Adipocyte (in vitro differentiated cells): ENCODE measurements at regions not wholly inside any gene's neighbourhood (a gene's known extent, or its start where the extent isn't known, plus 50 kb on each side); places are given as distances from the start of the nearest gene placed in this dataset.
"Not testable (repeated sequence)": the region's sequence is repeated elsewhere in the genome, so short reads cannot be mapped to it uniquely, and the experiment has no call there.

Experiments used
- DNase-seq: peaks from one replicate; pipeline ENCODE4 v3.0.0-alpha.2; 2015; ENCODE audit warnings: low read depth
- H3K27me3 ChIP-seq: replicated peaks from 2 replicates; pipeline ENCODE4 v1.7.0; 2013; ENCODE audit warnings: mild to moderate bottlenecking, low read length, moderate library complexity; ENCODE audit not compliant: control insufficient read depth, insufficient read depth
- H3K36me3 ChIP-seq: 2 replicates; pipeline ENCODE4 v1.7.0; 2013; ENCODE audit warnings: low read length, mild to moderate bottlenecking, moderate library complexity; ENCODE audit not compliant: control insufficient read depth, insufficient read depth, severe bottlenecking
- H3K4me1 ChIP-seq: 2 replicates; pipeline ENCODE4 v1.7.0; 2013; ENCODE audit warnings: mild to moderate bottlenecking, low read length, moderate library complexity; ENCODE audit not compliant: control insufficient read depth, insufficient read depth
- H3K4me3 ChIP-seq: 2 replicates; pipeline ENCODE4 v1.7.0; 2013; ENCODE audit warnings: mild to moderate bottlenecking, low read length, moderate library complexity
- H3K9ac ChIP-seq: 2 replicates; pipeline ENCODE4 v1.7.0; 2013; ENCODE audit warnings: mild to moderate bottlenecking, low read length, moderate library complexity
- H3K9me3 ChIP-seq: 2 replicates; pipeline ENCODE4 v1.7.0; 2013; ENCODE audit warnings: mild to moderate bottlenecking, low read length, moderate library complexity; ENCODE audit not compliant: control insufficient read depth

GRCh38 chr5:90338712-90339372 lies 70.7 kb downstream of the CETN3 start:
- Histone ChIP-seq H3K36me3 (no peaks in the 10 kb centered on the region), H3K4me1 (no peaks in the 10 kb centered on the region), H3K4me3 (no peak overlapping the region), H3K9me3 (no peaks in the 10 kb centered on the region), H3K27me3 (peaks cover 1% of the 10 kb centered on the region), H3K9ac (no peak overlapping the region)
- no peak for DNase-seq

GRCh38 chr5:90337449-90338052 lies 72.0 kb downstream of the CETN3 start:
- no peak overlapping the region for H3K9ac ChIP-seq
- no peaks in the 10 kb centered on the region for H3K36me3 ChIP-seq
- no peak overlapping the region for H3K4me3 ChIP-seq
- H3K27me3 ChIP-seq = no peaks in the 10 kb centered on the region
- no peaks in the 10 kb centered on the region for H3K4me1 ChIP-seq
- DNase-seq = no peak
- H3K9me3 ChIP-seq = no peaks in the 10 kb centered on the region

GRCh38 chr5:90336752-90337151 lies 72.8 kb downstream of the CETN3 start:
- Histone ChIP-seq H3K9me3 (no peaks in the 10 kb centered on the region), H3K4me1 (no peaks in the 10 kb centered on the region), H3K27me3 (no peaks in the 10 kb centered on the region), H3K36me3 (no peaks in the 10 kb centered on the region), H3K4me3 (no peak overlapping the region), H3K9ac (no peak overlapping the region)
- no peak for DNase-seq

- Histone ChIP-seq H3K36me3 (no peaks in the 10 kb centered on the region), H3K9ac (no peak overlapping the region), H3K4me3 (no peak overlapping the region), H3K4me1 (no peaks in the 10 kb centered on the region), H3K27me3 (no peaks in the 10 kb centered on the region), H3K9me3 (no peaks in the 10 kb centered on the region)
- DNase-seq = no peak
Observed at GRCh38 chr5:90334741-90335140, 74.8 kb downstream of the CETN3 start.

- Histone ChIP-seq H3K4me1 (no peaks in the 10 kb centered on the region), H3K9ac (no peak overlapping the region), H3K36me3 (no peaks in the 10 kb centered on the region), H3K9me3 (no peaks in the 10 kb centered on the region), H3K4me3 (no peak overlapping the region), H3K27me3 (no peaks in the 10 kb centered on the region)
- no peak for DNase-seq
Observed at GRCh38 chr5:90329911-90330310, 79.6 kb downstream of the CETN3 start.

DNA sequence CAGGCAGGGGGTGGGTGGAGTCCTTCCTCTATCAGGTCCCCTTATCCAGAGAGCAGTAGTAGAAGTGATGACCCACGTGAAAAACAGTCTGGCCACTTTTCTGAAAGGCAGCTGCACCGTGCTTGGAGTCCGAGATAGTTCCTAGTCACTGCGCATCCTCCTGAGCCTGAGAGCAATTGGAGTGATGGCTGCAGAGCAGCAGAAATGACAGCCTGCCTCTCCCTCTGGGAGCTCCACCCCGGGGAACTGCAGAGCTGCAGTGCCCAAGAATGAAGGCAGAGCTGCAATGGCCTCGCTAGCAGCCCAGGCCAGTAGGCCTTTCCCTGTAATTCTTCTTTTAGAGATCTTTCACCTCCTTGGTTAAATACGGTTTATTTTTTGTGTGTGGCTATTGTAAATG lies 82.6 kb downstream of the CETN3 start:
- H3K36me3 ChIP-seq = no peaks in the 10 kb centered on the region
- peaks cover 13% of the 10 kb centered on the region for H3K9me3 ChIP-seq
- H3K9ac ChIP-seq = no peak overlapping the region
- DNase-seq = no peak
- no peaks in the 10 kb centered on the region for H3K4me1 ChIP-seq
- no peak overlapping the region for H3K4me3 ChIP-seq
- H3K27me3 ChIP-seq = no peaks in the 10 kb centered on the region

DNA sequence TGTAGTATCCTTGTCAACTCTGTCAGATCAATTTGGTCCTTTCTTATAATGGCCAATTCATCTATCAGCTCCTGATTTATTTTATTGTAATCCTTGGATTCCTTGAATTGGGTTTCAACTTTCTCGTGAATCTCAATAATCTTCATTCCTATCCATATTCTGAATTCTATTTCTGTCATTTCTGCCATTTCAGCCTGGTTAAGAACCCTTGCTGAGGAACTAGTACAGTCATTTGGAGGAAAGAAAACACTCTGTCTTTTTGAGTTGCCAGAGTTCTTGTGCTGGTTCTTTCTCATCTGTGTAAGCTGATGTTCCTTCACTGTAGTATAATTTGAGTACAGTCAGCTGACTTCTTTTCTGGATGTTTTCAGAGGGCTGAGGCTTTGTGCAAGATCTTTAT lies 84.5 kb downstream of the CETN3 start:
- H3K9me3 ChIP-seq = peaks cover 16% of the 10 kb centered on the region
- H3K4me3 ChIP-seq = no peak overlapping the region
- no peak for DNase-seq
- H3K4me1 ChIP-seq = no peaks in the 10 kb centered on the region
- no peak overlapping the region for H3K9ac ChIP-seq
- no peaks in the 10 kb centered on the region for H3K27me3 ChIP-seq
- H3K36me3 ChIP-seq = no peaks in the 10 kb centered on the region

DNA sequence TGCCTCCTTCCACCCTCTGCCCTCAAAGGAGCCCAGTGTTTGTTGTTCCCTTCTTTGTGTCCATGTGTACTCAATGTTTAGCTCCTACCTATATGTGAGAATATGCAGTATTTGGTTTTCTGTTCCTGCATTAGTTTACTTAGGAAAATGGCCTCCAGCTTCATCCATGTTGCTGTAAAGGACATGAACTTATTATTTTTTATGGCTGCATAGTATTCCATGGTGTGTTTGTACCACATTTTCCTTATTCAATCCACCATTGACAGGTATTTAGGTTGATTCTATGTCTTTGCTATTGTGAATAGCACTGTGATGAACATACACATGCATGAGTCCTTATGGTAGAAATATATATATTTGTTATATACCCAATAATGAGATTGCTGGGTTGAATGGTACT lies 89.2 kb downstream of the CETN3 start:
- not testable (repeated sequence) for H3K4me3 ChIP-seq, H3K9ac ChIP-seq, DNase-seq, H3K36me3 ChIP-seq, H3K27me3 ChIP-seq, H3K4me1 ChIP-seq
- peaks cover 16% of the 10 kb centered on the region for H3K9me3 ChIP-seq

DNA sequence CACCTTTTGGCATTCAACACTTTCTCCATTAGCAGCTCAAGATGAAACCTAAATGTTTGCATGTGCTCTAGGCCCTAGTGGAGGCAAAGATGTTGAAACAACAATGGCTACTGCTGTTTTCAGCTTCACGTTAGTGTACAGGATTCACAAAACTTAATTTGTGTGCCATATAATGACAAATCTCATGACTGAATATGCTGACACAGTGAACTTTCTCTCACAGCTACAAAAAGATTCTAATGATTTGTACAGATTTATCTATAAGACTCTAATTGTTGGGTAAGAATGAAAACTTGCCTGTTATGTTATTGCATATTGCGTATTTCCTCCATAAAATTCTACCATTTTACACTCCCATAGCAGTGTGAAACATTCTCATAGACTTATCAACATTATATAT lies 97.5 kb downstream of the CETN3 start:
- Histone ChIP-seq H3K27me3 (no peaks in the 10 kb centered on the region), H3K9ac (no peak overlapping the region), H3K4me3 (no peak overlapping the region), H3K9me3 (no peaks in the 10 kb centered on the region), H3K4me1 (peaks cover 15% of the 10 kb centered on the region), H3K36me3 (no peaks in the 10 kb centered on the region)
- DNase-seq = no peak

- H3K27me3 ChIP-seq = no peaks in the 10 kb centered on the region
- H3K4me1 ChIP-seq = peaks cover 15% of the 10 kb centered on the region
- H3K9ac ChIP-seq = no peak overlapping the region
- H3K9me3 ChIP-seq = no peaks in the 10 kb centered on the region
- no peak overlapping the region for H3K4me3 ChIP-seq
- DNase-seq = no peak
- H3K36me3 ChIP-seq = no peaks in the 10 kb centered on the region
Observed at GRCh38 chr5:90311401-90311800, 98.2 kb downstream of the CETN3 start.

DNA sequence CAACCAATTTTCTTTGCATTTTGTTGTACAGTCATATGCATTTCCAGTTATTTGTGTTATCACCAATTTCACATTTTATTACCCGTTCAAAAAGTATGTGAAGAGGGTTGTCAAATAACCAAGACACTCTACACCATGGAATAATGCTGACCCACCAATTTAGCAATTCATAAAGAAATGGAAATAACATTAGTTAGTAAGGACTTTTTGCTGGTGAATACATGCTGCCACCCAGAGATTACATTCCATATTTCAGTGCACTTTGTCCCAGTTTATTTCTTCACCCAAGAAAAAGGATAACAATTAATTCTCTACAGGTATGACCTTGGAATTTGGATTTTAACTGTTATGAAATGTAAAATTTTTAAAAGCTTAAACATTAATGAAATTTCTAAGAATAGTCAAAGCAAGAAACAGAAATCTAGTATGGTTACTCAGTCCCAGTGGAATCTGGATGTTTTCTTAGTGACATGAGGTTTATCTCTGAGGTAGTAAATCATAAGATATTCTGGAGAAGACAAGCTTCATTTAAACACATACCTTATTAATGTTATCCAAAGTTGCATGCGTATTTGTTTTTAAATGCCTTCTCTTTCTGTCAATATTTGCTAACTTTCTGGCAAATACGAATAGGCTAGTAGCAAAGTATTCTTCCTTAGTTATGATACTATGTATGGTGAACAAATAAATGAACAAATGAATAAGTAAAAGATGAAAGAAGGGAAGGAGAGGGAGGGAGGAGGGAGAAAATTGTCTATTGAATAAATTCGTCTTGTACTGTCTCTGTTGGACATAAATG lies 100.6 kb downstream of the CETN3 start:
- Histone ChIP-seq H3K36me3 (no peaks in the 10 kb centered on the region), H3K27me3 (no peaks in the 10 kb centered on the region), H3K4me1 (peaks cover 15% of the 10 kb centered on the region), H3K9me3 (no peaks in the 10 kb centered on the region), H3K9ac (no peak overlapping the region), H3K4me3 (no peak overlapping the region)
- DNase-seq = peak; percentile 5
